Cardiac fibroblast (primary cell): ENCODE measurements at regions not wholly inside any gene's neighbourhood (a gene's known extent, or its start where the extent isn't known, plus 50 kb on each side); places are given as distances from the start of the nearest gene placed in this dataset.

Experiments used
- DNase-seq, 2 donors: peaks; one replicate each; pipeline versions ENCODE4 v3.0.0 to v3.0.0-alpha.2; 2010; ENCODE audit warnings: low read depth in 2 of 2
- H3K4me3 ChIP-seq, 2 donors: replicated peaks in 1 of 2; 1 replicate in 1 of 2; 2 replicates in 1 of 2; pipeline ENCODE4 v1.5.1; 2011; ENCODE audit warnings: low read depth in 2 of 2, low read length in 2 of 2, mild to moderate bottlenecking in 2 of 2, moderate library complexity in 1 of 2
- CTCF ChIP-seq: IDR thresholded peaks from one replicate; pipeline ENCODE4 v1.5.1; 2011; ENCODE audit warnings: low read depth, mild to moderate bottlenecking, low read length, inconsistent platforms

GRCh38 chr9:14535161-14535955 lies 157.9 kb downstream of the ZDHHC21 start:
- no peak for TF ChIP-seq CTCF
- H3K4me3 ChIP-seq: no peak overlapping the region
- DNase-seq: no peak

GRCh38 chr9:14533867-14534640 lies 159.2 kb downstream of the ZDHHC21 start:
- TF ChIP-seq CTCF: no peak
- no peak for DNase-seq
- no peak overlapping the region for H3K4me3 ChIP-seq

GRCh38 chr9:14532456-14533115 lies 160.6 kb downstream of the ZDHHC21 start:
- DNase-seq: peak in 1 of 2 donors; percentile 7
- TF ChIP-seq CTCF: no peak
- H3K4me3 ChIP-seq: no peak overlapping the region

GRCh38 chr9:14531341-14532269 lies 161.6 kb downstream of the ZDHHC21 start:
- DNase-seq: no peak
- H3K4me3 ChIP-seq: no peak overlapping the region
- no peak for TF ChIP-seq CTCF

DNA sequence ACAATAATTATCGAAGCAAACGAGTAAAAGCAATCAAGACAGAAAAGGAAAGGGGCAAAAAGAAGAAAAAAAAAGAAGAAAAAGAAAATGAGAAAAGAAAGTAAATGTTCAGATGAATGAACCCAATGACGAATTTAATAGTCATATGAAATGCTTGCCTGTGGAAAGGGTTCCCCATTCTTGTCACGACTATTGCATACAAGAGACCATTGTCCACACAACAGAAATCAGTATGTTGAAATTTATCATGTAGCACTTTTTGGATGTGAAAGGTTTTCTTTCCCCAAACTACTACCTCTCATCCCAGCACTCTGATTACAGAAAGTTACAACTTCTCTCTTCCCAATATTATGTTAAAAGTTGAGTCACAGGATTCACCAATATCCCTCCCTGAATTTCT lies 162.4 kb downstream of the ZDHHC21 start:
- no peak for DNase-seq
- H3K4me3 ChIP-seq: no peak overlapping the region
- no peak for TF ChIP-seq CTCF

DNA sequence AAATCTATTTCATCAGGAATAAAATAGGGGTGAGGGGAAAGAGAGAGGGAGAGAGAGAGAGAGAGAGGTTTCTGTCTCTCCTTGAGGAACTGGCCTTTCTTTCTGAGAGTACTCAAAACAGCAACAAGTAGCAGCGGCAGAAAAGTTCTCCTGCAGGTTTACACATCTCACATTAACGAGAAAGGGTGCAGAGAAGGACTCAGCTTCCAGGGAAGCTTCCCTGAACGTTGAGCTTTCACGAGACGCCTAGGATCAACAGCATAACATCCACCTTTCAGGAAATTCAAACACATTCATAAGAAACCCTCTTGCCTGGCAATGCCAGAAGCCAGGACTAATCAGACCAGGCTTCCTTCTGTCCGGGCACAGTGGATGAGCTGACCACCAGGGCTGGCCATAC lies 162.9 kb downstream of the ZDHHC21 start:
- TF ChIP-seq CTCF: no peak
- no peak overlapping the region for H3K4me3 ChIP-seq
- DNase-seq: no peak
